HG03064 (cell line): ENCODE measurements at regions not wholly inside any gene's neighbourhood (a gene's known extent, or its start where the extent isn't known, plus 50 kb on each side); places are given as distances from the start of the nearest gene placed in this dataset.

Experiments used
- ATAC-seq: cut with Tn5 transposase; IDR thresholded peaks from one replicate; pipeline ENCODE4 v1.9.1; 2021; ENCODE audit warnings: low read depth; ENCODE audit not compliant: unreplicated experiment

DNA sequence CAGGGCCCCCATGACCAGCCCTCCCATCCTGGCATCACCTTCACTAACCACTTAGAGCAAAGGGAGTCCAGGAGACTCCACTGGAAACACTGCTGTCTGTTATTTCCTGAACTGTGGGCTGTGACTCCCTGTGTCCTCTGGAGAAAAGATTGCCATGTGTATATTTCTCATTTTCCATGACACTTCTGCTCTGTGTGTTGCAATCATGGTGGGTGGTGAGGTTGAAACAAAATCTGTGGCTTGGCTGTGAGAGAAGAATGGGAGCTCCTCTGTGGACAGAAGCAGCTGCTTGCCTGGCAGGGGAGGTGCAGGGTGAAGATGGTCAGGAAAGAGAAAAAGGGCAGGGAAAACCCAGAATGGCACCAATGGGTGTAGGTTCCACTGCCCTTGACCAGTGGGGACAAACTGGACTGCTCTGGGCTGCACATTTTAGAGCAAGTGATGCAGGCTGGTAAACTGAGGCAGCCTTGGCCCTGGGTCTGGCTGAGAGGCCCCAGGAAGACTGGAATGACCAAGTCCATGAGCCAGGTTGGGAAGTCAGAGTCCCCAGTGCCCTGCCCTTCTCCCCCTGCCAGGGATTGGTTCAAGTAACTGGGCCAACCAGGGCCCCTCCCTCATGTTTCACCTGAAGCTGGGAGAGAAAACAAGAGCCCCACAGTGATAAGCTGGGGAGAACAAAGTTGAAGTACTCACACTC lies 314.3 kb downstream of the C16orf95 start:
- ATAC-seq = no peak

DNA sequence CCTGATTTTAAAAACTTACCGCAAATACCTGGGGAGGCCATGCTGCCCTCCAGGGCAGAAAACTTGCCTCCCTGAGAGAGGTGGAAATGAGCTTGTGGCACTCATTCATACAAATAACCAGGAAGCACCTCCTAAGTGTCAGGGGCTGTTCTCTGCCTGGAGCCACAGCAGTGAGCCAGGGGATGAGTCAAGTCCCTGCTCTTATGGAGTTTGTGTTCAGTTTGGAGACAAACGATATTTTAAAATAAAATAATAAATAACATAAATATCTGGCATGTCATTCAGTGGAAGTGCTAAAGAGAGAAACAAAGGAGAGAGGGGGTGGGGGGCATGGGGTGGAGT lies 313.8 kb downstream of the C16orf95 start:
- no peak for ATAC-seq

DNA sequence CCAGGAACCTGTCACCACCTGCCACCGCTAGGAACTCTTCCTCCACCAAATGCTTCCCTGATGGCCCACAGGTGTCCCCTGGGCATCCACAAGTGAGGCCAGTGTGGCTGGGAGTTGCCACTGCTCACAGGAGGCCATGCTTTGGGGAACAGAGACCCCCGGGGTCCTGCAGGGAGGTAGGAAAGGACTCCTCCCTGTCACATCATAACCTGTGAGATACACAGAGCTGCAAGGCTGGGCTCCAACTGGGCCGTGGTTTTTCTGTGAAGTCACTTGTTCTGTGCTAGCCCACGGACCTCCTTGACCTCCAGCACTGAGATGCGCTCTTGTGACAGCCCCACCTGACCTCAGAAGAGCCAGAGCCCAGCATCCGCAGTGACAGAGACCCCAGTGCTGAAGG lies 311.2 kb downstream of the C16orf95 start:
- ATAC-seq = no peak

DNA sequence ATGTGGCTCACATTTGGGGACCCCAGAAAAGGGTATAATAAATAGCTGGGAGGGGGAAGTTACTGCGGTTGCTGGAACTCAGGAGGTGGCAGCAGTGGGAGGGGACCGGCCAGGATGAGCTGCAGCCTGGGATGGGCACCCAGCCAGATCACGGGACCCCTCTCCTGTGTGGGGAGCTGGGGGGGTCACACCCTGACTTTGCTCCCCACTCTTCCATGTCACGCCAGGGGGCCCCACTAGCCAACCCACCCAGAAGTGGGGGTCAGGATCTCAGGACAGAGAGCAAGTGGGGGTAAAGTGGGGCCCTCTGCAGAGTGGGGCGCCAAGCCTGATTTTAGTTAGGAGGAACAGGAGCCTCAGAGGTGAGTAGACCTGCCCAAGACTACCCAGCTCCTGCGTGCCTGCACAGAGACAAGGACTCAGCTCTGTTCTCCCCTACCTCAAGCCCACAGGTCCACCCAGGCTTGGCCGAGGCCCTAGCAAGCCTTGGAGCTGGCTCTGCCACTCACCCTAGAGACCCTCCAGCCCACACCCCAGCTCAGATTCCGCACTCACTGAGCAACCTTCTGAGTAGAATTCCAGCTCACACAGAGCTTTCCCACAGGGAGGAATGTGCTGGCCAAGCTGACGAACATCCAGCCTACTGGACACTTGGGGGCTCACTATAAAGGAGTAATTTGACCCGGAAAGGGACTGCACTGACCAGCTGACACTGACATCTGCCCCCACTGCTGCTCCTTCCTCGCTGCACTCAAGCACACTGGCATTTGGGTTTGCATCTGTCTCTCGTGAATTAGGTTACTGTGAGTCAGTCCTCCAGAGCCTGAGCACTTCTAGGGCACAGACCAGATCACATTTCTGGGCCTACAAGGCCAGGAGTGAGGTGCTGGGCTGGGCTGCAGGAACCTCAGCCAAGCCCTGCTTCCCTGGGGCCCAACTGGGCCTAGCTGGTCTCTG lies 310.1 kb downstream of the C16orf95 start:
- ATAC-seq = no peak

DNA sequence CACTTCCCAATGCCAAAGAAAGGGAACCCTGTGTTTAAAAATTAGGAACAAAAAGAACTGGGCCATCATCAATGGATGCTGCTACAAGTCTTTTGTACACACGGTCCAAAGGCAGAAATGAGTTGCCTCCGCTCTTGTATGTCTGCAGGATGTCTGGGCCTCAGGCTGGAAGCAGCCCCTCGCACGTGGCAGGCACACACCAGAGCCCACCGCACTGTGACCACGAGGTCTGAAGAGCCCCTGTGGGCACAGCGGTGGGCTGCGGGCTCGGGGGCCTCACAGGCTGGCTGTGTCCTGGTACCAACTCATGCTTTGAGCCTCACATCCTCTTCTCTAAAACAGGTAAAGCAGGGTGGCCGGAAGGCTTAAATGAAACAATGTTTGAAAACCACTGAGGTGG lies 309.3 kb downstream of the C16orf95 start:
- ATAC-seq = no peak

DNA sequence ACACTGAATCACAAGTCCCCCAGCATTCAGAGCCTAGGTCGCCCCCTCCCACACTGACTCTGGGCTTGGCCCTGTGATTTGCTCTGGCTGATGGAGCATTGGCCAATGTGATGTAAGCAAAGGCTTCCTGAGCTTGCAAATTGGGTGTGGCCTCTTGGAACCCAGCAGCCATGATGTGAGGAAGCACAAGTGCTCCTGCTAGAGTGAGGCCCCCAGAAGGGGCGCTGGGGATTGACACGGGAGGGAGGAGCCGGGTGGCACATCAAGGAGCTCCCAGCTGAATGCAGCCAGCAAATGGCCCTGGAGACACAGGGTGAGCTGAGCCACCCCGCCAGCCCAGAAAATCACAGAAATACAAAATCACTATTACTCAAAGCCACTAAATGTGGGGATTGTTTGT lies 308.5 kb downstream of the C16orf95 start:
- ATAC-seq = no peak

DNA sequence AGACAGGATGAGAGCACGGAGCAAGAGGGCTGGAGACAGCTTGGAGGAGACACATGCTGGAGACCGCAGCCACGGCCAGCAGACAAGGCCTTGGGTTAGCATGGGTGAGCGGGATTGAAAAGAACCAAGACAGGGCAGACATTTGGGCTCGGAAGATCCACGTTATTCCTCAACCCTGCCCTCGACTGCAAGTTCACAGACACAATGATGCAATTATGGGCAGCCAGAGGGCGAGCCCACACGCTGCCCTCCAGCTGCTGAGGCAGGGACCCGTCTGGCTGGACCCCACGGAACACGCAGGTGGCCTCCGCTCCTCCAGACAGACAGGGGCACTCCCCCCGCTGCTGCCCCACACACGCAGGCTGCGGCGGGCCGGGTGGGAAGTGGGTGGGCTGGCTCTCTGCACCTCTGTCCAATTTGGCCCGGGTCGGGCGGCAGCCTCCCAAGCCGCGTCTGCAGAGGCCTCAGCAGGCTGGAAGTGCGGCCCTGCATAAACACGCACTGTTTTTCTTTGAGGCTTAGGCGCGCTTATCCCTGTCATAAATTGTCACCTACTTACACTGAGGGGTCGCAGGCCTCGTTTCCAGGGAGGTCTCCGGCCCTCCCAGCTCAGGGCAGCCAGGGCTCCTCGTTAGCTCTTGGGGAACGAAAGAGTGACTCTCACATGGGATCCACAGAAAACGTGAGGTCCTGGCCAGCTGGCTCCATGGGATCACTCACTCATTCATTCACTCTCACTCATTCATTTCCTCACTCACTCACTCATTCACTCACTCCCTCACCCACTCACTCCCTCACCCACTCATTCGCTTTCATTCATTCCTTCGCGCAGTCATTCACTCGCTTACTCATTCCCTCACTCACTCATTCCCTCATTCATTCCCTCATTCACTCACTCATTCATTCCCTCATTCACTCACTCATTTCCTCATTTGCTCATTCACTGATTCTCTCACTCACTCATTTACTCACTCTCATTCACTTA lies 303.9 kb downstream of the C16orf95 start:
- no peak for ATAC-seq

DNA sequence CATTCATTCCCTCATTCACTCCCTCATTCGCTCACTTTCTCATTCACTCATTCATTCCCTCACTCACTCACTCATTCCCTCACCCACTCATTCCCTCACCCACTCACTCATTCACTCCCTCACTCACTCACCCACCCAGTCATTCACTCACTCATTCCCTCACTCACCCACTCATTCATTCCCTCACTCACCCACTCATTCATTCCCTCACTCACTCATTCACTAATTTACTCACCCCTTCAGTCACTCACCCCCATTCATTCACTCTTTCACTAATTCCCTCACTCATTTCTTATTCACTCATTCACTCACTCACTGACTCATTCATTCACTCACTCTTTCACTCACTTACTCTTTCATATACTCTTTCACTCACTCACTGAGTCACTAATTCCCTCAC lies 303.1 kb downstream of the C16orf95 start:
- ATAC-seq = no peak

DNA sequence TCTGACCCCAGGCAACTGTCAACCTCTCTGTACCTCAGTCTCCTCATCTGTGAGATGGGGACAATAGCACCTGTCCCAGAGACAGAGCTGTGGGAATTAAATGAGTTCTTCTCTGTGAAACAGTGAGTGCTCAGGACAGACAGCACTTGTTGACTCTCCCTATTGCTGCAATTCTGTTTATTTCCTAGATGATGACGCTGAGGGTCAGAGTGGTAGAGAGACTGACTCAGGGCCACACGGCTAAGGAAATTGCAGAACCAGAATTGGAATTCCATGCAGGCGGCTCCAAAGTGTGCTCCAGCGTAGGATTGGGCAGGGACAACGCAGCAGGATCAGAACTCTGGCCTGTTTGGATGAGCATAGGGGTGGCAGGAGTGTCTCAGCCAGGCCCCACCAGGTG lies 302.2 kb downstream of the C16orf95 start:
- no peak for ATAC-seq

DNA sequence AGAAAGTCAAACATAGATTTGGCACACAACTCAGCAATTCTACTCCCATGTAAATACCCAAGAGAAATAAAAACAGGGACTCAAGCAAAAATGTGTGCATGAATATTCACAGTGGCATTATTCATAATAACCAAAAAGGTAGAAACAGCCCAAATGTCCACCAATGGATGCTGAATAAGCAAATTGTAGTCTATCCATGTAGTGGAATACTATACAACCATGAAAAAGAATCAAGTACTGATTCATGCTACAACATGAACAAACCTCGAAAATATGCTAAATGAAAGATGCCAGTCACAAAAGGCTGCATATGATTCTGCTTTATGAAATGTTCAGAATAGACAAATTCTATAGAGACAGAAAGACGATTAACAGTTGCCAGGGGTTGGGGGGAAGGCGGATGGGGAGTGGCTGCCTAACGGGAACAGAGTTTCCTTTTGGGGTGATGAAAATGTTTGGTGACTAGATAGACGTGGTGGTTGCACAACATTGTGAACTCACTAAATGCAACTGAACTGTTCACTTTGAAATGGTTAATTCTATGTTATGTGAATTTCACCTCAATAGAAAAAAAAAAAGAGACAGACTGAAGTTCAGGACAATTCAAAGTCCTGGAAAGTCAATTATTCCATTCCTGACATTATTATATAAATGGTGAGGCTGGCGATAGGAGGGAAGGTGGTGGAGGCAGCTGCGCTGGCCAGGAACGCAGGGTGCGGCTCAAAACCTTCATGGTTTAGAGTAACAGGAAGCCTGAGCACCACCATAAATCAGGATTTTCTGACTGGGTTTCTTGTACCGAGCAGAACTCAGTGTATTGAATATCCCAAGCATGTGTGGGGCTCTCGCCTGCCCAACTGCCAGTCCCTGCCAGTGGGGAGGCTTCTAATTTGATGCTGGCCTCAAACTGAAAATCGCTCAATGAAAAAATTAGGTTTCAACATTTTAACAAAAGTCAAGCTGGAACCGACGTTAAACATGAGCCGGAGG lies 300.9 kb downstream of the C16orf95 start:
- ATAC-seq = no peak

DNA sequence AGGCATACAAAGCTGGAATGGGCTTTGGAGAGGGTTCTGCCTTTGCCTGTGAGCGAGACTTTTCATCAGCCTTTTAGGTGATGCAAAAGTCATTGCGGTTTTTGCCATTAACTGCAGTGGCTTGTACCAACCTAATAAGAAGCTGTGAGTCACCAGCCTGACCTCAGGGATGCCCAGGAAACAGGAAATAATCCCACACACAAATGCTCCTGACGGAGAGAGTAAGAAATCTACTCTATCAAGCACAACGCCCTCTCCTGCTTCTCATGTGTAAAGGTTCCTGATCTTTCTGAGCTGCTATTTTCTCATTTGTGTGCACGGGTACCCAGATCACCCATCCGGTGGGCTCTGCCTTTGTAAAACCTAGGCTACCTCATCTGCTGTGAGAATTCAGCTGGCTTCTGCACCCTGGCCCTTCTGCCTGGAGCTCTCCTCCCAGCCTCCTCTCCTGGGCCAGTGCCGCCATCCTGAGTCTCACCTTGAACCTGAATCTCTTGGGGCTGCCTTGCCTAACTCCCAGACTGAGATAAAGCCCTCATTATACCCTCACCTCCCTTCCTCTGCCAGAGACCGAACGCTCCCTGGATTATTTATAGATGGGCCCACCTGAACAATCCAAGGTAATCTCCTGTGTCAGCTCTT lies 299.7 kb downstream of the C16orf95 start:
- no peak for ATAC-seq

DNA sequence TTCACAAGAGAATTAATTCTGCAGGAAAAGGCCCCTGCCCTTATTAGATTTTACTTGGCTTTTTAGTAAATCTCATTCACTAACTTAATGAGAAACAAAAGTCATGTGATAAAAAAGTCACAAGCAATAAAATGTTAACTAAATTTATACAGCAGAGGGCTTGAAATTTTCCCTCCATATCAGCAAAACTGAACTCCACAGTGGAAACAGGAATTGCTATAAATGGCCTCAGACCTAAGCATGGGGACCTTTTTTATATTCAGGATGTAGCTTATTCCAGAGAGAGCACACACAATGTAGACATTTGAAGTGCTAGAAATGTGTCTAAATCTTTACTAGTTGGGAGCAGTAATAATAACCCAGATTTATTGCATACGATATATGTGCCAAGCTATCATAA lies 291.5 kb downstream of the C16orf95 start:
- no peak for ATAC-seq

DNA sequence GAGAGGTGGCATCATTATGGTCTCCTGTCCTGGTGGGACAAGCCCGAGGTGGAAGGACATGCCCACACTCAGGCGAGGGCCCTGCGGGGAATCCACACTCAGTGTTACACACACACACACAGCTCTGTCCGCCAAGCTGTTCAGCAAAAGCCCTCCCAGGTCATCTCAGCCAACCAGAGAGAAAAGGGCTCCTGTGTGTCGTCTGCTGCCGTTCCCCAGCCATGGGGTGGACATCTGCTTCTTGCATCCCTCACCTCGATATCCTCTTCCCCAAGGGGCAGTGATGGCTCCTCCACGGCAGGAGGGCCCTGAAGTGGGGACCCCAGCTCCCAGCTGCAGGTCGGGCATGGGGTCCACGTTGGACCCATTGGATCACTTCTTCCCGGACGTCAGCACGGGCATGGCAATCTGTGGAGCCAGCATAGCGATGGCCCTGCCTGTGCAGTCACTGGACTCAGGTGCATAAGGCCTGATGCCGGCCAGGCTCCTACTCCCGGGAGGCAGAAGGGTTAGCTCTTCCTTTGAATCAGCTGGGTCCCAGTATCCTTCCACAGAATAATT lies 290.1 kb downstream of the C16orf95 start:
- no peak for ATAC-seq

DNA sequence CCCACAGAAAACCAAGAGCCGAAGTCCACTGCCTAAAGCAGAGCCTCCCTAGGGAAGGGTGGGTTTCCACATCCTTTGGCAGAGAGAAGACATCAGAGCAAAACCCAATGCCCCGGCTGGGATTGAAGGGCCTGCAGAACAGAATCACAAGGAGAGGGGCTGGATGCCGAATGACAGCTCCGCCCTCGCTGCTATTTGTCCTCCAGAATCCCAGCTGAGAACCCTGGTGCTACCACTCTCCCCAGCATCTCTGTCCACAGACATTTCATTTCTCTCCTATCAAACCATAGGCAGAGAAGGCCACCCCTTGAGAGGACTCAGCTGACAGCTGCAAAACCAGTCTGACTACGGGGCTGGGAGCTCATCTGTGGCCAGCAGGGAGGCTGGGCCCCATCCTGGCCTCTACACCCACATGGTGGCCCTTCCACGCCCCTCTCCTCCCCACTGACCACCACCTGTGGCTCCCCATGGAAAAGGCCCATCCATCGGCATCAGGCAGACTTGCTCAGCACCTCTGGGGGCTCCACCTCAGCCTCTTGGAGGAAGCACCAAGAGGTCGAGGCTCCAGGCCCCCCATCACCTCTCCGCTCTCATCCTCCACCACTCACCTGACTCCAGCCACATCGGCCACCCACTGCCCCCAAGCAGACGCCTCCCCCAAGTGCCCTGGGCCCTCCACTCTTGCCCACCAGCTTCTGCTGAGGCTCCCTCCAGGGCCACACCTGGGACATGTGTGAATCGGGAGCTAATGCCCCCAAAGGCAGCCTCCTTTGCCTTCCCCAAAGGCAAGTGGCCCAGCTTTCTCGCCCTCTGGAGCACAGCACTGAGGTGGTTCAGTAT lies 288.5 kb downstream of the C16orf95 start:
- ATAC-seq = no peak

DNA sequence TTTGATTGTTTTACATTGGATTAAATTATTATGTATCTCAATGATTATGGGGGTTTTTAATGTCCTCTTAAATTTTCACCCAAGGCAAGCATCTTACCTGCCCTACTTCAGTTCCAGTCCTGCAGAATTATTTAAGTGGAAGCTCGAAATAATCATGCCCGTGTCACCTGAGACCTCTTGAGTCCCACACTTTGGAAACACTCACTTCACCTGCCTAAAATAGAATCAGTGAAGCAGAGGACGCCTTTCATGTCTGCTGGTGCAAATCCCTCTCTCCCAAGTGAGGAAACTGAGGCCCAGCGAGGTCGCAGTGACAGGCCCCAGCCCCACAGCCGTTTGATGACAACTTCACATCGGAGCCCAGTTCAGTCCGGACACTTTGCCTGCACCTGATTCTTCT lies 284.6 kb downstream of the C16orf95 start:
- no peak for ATAC-seq

DNA sequence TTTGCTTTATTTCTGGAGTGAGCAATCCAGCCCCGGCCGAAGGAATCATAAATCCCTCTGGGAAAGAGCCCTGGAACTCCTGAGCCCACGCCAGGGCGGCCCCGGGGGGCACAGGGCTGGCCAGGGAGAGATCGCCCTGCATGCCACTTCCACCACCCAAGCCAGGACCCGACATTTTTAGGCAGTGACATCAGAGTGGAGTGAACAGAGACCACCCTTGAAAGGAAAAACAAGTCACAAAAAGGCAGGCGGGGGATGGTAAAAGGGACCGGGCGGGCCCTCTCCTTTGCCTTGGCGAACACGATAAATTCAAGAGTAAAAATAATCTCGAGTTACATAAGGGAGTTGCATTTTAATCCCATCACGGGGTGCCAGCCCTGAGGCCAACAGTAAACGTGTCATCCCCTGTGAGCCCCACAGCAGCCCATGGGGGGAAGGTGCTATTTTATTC lies 284.1 kb downstream of the C16orf95 start:
- no peak for ATAC-seq

DNA sequence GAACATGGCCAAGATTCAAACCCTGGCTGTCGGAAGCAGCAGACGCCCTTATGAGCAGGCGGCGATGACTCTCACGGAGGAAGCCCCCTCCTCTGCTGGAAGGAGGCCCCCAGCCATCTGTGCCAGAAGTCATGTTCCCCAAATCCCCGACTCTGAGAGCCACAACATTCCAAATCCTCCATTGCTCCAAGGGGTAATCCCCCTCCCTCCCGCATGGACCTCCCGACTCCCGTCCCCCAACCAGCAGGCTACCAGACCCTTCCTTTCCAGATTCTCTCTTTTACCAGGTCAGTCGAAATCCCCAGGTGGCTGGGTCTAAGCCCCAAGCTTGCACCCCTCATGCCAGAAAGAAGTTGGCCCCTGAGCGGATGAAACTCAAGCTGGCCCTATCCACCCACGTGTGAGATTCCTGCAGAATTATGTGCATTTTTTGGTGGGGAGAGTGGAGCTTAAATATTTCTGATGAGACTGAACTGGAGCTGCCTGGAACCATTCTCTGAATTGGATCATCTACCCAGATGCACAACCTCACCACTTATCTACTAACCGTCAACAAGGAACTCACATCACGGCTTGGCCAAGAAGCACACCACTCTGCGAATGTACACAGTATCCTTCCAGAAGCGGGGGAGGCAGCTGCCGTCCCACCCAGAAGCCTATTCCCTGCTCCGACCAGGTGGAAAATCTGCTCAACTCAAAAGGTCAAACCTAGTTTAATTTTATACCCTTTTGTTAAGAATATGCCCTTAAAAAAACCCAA lies 283.5 kb downstream of the C16orf95 start:
- ATAC-seq = no peak
